Activated T-cell treated with anti-CD3 and anti-CD28 coated beads, Interleukin-2, amount 50 U/mL, for 48 hours (primary cell): ENCODE measurements at regions not wholly inside any gene's neighbourhood (a gene's known extent, or its start where the extent isn't known, plus 50 kb on each side); places are given as distances from the start of the nearest gene placed in this dataset.

Experiments used
- DNase-seq, 2 experiments: peaks; one replicate each; pipeline ENCODE4 v3.0.0-alpha.2; 2020

- no peak for DNase-seq
Observed at GRCh38 chr13:111476197-111476596, 155.8 kb downstream of the TEX29 start.

- no peak for DNase-seq
Observed at GRCh38 chr13:111479412-111479811, 159.0 kb downstream of the TEX29 start.

- DNase-seq = no peak
Observed at GRCh38 chr13:111480503-111480902, 160.1 kb downstream of the TEX29 start.

- DNase-seq = no peak
Observed at GRCh38 chr13:111480976-111481375, 160.5 kb downstream of the TEX29 start.

- DNase-seq = no peak
Observed at GRCh38 chr13:111482126-111482525, 161.7 kb downstream of the TEX29 start.

GRCh38 chr13:111482806-111483620 lies 162.6 kb downstream of the TEX29 start:
- no peak for DNase-seq

GRCh38 chr13:111483621-111483987 lies 163.2 kb downstream of the TEX29 start:
- DNase-seq = no peak

- DNase-seq = no peak
Observed at GRCh38 chr13:111484141-111484925, 163.9 kb downstream of the TEX29 start.

- DNase-seq = no peak
Observed at GRCh38 chr13:111484959-111485358, 164.5 kb downstream of the TEX29 start.

GRCh38 chr13:111485491-111486250 lies 165.2 kb downstream of the TEX29 start:
- DNase-seq = no peak

GRCh38 chr13:111486331-111486730 lies 165.9 kb downstream of the TEX29 start:
- DNase-seq = no peak

GRCh38 chr13:111486801-111487200 lies 166.4 kb downstream of the TEX29 start:
- DNase-seq = no peak

- DNase-seq = no peak
Observed at GRCh38 chr13:111488486-111489132, 168.2 kb downstream of the TEX29 start.

- no peak for DNase-seq
Observed at GRCh38 chr13:111489301-111489700, 168.9 kb downstream of the TEX29 start.

- DNase-seq = no peak
Observed at GRCh38 chr13:111490611-111491010, 170.2 kb downstream of the TEX29 start.

- no peak for DNase-seq
Observed at GRCh38 chr13:111491021-111491420, 170.6 kb downstream of the TEX29 start.

- no peak for DNase-seq
Observed at GRCh38 chr13:111491659-111492058, 171.2 kb downstream of the TEX29 start.

GRCh38 chr13:111492341-111492950 lies 172.0 kb downstream of the TEX29 start:
- no peak for DNase-seq

GRCh38 chr13:111492958-111493357 lies 172.5 kb downstream of the TEX29 start:
- DNase-seq = no peak

- DNase-seq = no peak
Observed at GRCh38 chr13:111493468-111493867, 173.0 kb downstream of the TEX29 start.

GRCh38 chr13:111494641-111495040 lies 174.2 kb downstream of the TEX29 start:
- DNase-seq = no peak
